ENCODE measurements at regions not wholly inside any gene's neighbourhood (a gene's known extent, or its start where the extent isn't known, plus 50 kb on each side); places are given as distances from the start of the nearest gene placed in this dataset.

DNA sequence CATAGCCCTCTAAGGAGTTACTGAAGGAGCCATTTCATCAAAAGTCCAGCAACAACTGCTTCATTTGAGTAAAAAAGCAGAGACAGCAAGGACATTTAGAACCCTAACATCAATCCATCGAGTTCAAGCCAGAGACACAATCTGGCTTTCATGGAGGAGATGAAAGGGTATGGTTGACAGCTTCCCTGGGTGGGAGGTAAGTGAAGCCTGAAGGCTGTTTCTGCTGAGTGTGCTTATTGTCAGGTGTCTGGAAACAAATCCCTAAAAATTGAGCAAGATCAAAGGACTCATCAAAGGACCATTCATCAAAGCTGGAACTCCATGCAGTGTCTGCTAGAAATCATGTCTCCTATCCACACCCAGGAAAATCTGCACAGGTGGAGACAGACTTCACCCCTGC lies 104.4 kb upstream of the CCDC196 start:
- TF ChIP-seq NANOG (IDR thresholded peaks at IDR 0.05; ENCODE audit: borderline replicate concordance): no peak
- TF ChIP-seq, protein P1, sequence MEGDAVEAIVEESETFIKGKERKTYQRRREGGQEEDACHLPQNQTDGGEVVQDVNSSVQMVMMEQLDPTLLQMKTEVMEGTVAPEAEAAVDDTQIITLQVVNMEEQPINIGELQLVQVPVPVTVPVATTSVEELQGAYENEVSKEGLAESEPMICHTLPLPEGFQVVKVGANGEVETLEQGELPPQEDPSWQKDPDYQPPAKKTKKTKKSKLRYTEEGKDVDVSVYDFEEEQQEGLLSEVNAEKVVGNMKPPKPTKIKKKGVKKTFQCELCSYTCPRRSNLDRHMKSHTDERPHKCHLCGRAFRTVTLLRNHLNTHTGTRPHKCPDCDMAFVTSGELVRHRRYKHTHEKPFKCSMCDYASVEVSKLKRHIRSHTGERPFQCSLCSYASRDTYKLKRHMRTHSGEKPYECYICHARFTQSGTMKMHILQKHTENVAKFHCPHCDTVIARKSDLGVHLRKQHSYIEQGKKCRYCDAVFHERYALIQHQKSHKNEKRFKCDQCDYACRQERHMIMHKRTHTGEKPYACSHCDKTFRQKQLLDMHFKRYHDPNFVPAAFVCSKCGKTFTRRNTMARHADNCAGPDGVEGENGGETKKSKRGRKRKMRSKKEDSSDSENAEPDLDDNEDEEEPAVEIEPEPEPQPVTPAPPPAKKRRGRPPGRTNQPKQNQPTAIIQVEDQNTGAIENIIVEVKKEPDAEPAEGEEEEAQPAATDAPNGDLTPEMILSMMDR (conservative IDR thresholded peaks at IDR 0.05; ENCODE audit: low read depth in 2 of 2): no peak
- TF ChIP-seq REST (IDR thresholded peaks at IDR 0.05; ENCODE audit: unreplicated experiment): no peak
- TF ChIP-seq EZH2 (IDR thresholded peaks at IDR 0.05; ENCODE audit: low read depth, unreplicated experiment): no peak
- no peak for TF ChIP-seq POLR2AphosphoS5 (IDR thresholded peaks at IDR 0.05; ENCODE audit: low read depth)
- TF ChIP-seq ZNF331 (CRISPR knock-in tag; IDR thresholded peaks at IDR 0.05; ENCODE audit: low read depth): no peak
- no peak for TF ChIP-seq EZH2phosphoT487 (IDR thresholded peaks at IDR 0.05; ENCODE audit: unreplicated experiment)
- TF ChIP-seq ZNF462 (CRISPR knock-in tag; IDR thresholded peaks at IDR 0.05): no peak
- no peak for TF ChIP-seq CREB1 (CRISPR knock-in tag; IDR thresholded peaks at IDR 0.05; ENCODE audit: low read depth)
- no peak for TF ChIP-seq JUNB (IDR thresholded peaks at IDR 0.05; ENCODE audit: unreplicated experiment)
